AG09319 (cell line): ENCODE measurements at regions not wholly inside any gene's neighbourhood (a gene's known extent, or its start where the extent isn't known, plus 50 kb on each side); places are given as distances from the start of the nearest gene placed in this dataset.

Source experiments
- DNase-seq: peaks from one replicate; pipeline ENCODE4 v3.0.0-alpha.2; 2010; ENCODE audit warnings: low read depth; ENCODE audit errors: extremely low read depth
- CTCF ChIP-seq: IDR thresholded peaks from 2 replicates; pipeline ENCODE4 v1.5.1; 2011; ENCODE audit warnings: low read depth, mild to moderate bottlenecking, inconsistent platforms, low read length, moderate library complexity

GRCh38 chr10:50936335-50936734 is 50.9 kb upstream of the A1CF start:
- DNase-seq: no peak
- no peak for TF ChIP-seq CTCF

DNA sequence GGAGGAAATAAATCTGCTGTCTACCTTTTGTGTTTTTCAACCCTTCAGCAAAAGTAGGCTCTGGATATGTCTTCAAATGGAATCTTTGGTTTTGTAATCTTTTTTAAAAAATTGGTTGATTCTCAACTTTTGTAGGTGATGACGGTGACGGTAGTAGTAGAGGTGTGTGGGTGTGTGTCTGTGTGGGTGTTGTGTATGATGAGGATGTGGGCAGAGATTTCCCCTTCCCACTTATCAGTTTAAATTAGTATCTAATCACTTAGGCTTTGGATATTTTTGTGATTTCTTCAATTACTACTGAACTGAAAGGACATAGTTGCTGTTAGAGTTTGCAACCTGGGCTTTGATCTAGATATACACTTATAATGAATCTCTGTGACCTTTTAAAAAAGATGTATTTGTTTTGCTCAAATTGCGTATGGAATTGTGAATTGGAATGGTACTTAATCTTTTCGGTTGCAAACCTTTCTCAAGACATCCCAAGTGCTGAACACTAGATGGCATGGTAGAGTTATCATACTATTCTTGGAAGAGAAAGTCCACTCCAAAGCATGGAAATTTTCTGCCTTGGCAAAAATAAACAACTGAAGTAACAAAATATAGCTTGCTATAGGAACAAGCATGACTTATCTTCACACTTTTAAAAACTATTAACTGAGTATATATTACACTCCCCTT is 51.9 kb upstream of the A1CF start:
- TF ChIP-seq CTCF: peak; percentile 72
- DNase-seq: no peak

GRCh38 chr10:50941629-50942028 is 56.2 kb upstream of the A1CF start:
- no peak for DNase-seq
- TF ChIP-seq CTCF: no peak

DNA sequence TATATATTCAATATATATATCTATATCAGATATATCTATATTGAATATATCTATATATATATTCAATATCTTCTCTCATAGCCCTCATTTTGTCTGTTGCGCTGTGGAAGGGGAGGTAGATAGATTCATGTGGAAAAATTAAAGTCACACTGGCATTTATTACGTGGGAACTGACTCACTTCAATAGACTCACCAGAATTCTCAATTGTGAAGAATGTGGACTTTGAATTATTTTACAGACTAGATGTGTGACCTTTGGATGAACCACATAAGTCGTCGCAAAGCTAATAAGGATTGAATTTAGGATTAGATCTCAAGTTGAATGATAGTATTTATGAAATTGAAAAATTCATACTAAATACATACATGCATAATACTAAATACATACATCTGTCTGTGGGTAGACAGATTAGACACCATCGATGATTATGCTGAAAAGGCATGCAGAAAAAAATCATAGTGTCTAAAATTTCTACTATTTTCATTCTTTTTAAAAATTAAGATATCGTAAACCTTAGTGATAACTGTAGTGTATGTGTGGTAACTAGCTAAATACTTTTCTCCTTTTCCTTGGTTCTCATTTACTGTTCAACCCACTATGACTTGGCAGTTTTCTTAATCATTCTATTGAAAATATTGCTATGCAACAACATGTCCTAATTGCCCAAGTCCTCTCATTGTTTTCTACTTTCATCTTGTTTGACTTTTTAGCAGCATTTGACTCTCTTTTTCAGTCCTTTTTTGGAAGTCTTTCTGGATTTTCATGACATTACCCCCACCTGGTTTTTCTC is 61.8 kb upstream of the A1CF start:
- no peak for TF ChIP-seq CTCF
- no peak for DNase-seq

- TF ChIP-seq CTCF: no peak
These were observed 65.9 kb upstream of the A1CF start for GRCh38 chr10:50951365-50951764.

DNA sequence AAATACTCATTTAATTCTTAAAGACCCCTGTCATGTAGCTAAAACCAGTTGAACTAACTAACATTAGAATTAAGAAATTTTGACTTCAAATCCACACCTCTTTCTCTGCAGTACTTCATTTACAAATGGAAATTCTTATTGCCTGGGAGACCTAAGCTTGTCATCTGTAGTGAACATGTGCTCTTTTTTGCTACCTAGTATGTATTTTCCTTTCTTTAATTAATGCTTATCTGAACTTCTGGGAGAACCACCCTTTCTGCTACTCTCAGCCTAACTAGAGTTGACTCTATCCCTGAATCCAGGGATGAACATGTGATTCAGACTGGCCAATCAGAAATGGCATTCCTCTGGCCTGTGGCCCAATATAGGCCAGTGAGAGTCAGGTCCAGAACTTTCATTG is 75.9 kb upstream of the A1CF start:
- no peak for DNase-seq
- no peak for TF ChIP-seq CTCF

More at GRCh38 chr10:50951365-50951764, 65.9 kb upstream of the A1CF start:
- DNase-seq: no peak

DNA sequence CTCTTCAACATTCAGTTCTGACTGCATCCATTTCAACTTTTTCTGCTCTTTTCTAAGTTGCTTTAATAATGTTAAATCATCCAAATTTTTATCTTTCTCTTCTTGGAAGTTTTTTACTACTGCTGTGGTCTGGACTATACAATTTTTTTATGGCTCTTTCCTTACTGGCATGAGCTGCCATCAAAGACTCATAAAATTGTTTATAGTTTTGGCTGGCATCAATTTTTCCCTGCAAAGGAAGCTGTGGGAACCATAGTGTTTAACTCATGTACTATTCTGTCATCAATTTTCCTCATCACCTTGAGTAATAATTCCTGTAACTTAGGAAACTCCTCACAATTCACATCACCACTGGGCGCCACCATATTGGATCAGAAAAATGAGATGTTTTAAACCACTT is 77.6 kb upstream of the A1CF start:
- DNase-seq: no peak
- no peak for TF ChIP-seq CTCF
